IPS-18a (cell line): ENCODE measurements at regions not wholly inside any gene's neighbourhood (a gene's known extent, or its start where the extent isn't known, plus 50 kb on each side); places are given as distances from the start of the nearest gene placed in this dataset.

Experiments
- H3K27ac ChIP-seq: one replicate; pipeline ENCODE4 v1.5.1; 2013; ENCODE audit warnings: low read length
- H3K27me3 ChIP-seq: one replicate; pipeline ENCODE4 v1.6.1; 2013; ENCODE audit warnings: mild to moderate bottlenecking, low read length; ENCODE audit not compliant: control insufficient read depth, insufficient read depth
- H3K36me3 ChIP-seq: one replicate; pipeline ENCODE4 v1.6.1; 2013; ENCODE audit warnings: low read depth, low read length; ENCODE audit not compliant: control insufficient read depth
- H3K4me1 ChIP-seq: one replicate; pipeline ENCODE4 v1.6.1; 2013; ENCODE audit warnings: low read depth, low read length; ENCODE audit not compliant: control insufficient read depth
- H3K4me3 ChIP-seq: one replicate; pipeline ENCODE4 v1.5.1; 2013; ENCODE audit warnings: low read length
- H3K9ac ChIP-seq: one replicate; pipeline ENCODE4 v1.6.1; 2013; ENCODE audit warnings: mild to moderate bottlenecking, low read length, moderate library complexity
- H3K9me3 ChIP-seq: one replicate; pipeline ENCODE4 v1.6.1; 2013; ENCODE audit warnings: low read depth, low read length; ENCODE audit not compliant: control insufficient read depth

DNA sequence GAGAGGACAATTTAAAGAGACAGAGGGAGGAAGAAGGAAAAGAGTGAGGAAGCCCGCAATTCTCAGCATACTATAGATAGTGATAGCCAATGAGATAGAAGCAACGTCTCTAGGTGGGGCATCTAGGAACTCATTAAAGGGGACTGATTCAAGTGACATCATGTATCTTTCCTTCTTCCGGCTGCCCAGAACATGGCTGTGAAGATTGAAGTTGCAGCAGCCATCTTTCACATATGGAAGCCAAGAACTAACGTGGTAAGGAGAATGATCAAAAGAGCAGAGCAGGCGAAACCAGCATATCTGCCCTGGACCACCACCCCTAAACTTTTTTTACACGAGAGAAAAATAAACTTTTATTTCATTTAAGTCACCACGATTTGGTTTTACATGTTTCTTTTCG lies 133.8 kb downstream of the DDX53 start:
- Histone ChIP-seq H3K27ac (no peak overlapping the region), H3K36me3 (no peaks in the 10 kb centered on the region), H3K4me1 (peaks cover 41% of the 10 kb centered on the region), H3K4me3 (no peak overlapping the region), H3K9ac (no peak overlapping the region), H3K27me3 (no peaks in the 10 kb centered on the region), H3K9me3 (no peaks in the 10 kb centered on the region)

DNA sequence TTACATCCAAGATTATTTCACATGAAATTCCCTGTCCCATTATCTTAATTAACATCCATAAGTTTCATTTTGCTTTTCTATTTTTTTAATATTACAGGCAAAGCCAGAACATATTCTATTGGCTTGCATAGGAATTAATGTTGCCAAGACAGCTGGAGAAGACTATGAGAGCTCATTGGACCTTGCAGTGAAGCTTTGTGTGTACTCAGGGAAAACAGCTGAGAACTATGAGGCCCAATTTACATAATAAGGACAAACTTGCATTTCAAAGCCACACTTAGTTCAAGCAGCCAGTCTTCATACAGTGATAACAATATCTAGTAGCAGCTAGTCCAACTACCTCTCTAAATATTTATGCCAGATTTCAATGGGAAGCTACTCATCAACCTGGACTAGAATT lies 134.4 kb downstream of the DDX53 start:
- Histone ChIP-seq H3K9ac (no peak overlapping the region), H3K27me3 (no peaks in the 10 kb centered on the region), H3K27ac (no peak overlapping the region)

DNA sequence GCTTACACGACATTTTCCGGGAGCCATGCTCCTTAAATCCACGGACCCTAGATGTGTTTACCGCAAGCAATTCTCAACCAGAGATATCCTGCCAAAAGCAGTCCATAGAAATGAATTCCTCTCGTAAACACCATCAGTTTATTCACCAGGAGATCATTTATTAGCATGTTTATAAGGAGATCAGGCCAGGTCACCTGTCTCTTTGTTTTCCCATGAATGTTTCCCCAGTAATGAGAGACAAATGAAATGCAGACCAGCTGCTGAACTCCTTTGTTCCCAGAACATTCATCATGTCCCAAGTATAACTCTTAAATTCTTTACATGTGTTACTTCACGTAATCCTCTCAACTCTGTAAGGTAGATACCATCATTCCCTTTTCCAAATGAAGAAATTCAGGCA lies 137.1 kb downstream of the DDX53 start:
- Histone ChIP-seq H3K9ac (no peak overlapping the region), H3K27me3 (no peaks in the 10 kb centered on the region), H3K4me3 (no peak overlapping the region), H3K27ac (no peak overlapping the region), H3K36me3 (no peaks in the 10 kb centered on the region), H3K4me1 (peaks cover 31% of the 10 kb centered on the region), H3K9me3 (no peaks in the 10 kb centered on the region)

More for the DNA sequence above, 134.4 kb downstream of the DDX53 start:
- H3K4me1 ChIP-seq = peaks cover 39% of the 10 kb centered on the region
- peak overlapping the region; percentile 21 for H3K4me3 ChIP-seq
- no peaks in the 10 kb centered on the region for H3K36me3 ChIP-seq
- no peaks in the 10 kb centered on the region for H3K9me3 ChIP-seq

DNA sequence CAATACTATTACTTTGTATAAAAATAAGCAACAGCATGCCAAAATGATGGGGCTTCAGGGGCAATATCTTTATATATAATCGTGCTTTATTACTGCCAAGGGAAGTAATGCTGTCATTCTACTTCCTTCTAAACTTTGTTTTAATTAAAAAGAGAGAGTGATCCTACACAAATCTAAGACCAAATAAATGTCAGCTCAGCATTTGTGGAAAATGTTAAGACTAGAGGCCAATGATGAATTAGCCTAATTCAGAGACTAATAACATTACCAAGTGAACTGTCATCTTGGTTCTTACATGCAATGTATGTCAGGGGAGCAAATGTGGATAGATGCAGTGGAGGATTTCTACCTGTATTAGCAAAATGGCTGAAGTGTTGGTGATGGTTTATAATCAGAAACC lies 166.4 kb upstream of the PTCHD1 start:
- H3K9ac ChIP-seq = no peak overlapping the region
- H3K4me3 ChIP-seq = no peak overlapping the region
- no peak overlapping the region for H3K27ac ChIP-seq
- H3K9me3 ChIP-seq = no peaks in the 10 kb centered on the region
- no peaks in the 10 kb centered on the region for H3K36me3 ChIP-seq
- H3K27me3 ChIP-seq = no peaks in the 10 kb centered on the region
- no peaks in the 10 kb centered on the region for H3K4me1 ChIP-seq

DNA sequence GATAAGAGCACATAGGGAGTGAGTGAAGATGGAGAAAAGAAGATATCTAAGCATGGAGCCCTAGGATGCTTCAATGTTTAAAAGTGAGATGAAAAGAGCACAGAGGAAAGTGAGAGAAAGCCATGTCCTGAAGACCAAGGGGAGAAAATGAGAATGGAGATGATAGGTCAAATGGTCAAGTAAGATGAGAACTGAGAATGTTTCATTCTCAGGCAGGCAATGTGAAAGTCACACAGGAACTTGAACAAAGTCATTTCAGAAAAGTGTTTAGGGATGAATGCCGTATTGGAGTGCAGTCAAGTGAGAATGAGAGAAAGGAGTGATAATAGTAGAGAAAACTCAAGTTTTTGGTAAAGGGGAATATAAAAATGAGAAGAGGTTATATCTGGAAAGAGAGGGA lies 148.7 kb upstream of the PTCHD1 start:
- Histone ChIP-seq H3K36me3 (no peaks in the 10 kb centered on the region), H3K27me3 (no peaks in the 10 kb centered on the region), H3K9ac (no peak overlapping the region), H3K4me3 (no peak overlapping the region), H3K4me1 (no peaks in the 10 kb centered on the region), H3K27ac (no peak overlapping the region), H3K9me3 (no peaks in the 10 kb centered on the region)

DNA sequence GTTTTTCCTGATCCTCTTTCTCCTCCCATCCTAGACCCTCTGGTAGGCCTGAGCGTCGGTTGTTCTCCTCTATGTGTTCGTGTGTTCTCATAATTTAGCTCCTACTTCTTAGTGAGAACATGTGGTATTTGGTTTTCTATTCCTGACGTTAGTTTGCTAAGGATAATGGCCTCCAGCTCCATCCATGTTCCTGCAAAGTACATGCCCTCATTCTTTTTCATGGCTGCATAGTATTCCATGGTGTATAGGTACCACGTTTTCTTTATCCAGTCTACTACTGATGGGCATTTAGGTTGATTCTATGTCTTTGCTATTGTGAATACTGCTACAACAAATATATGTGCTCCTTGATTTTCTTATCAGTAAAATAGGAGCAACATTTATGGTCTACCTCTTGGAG lies 146.8 kb upstream of the PTCHD1 start:
- Histone ChIP-seq H3K27ac (no peak overlapping the region), H3K9me3 (no peaks in the 10 kb centered on the region), H3K4me3 (no peak overlapping the region), H3K9ac (no peak overlapping the region), H3K4me1 (no peaks in the 10 kb centered on the region), H3K36me3 (no peaks in the 10 kb centered on the region), H3K27me3 (no peaks in the 10 kb centered on the region)

DNA sequence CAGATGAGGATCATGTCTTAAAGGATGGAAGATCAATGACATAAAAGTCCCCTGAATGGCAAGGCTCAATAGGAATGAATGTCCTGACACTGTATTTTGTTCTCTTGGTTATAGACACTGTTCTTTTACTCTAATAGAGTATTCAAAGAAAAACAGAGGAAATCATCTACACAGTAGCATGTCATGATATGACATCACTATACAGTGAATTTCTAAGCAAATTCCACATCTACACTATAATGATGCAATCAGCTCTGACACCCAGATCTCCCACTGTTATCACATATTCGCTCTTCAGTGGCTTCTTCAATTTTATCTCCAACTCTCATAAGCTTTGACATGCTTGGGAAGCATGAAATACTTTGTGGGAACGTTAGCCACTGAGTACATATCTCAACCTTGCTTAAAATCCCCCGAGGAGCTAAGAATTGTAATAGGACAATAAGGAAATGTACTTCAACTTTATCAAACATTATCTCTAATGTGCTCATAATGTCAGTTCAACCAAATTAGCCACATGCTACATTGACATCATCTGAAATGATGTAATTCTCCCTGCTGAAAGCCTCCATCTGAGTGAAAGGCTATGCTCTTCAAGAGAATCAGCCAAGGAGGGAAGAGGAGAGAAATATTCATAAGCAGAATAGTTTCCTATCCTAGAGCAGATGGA lies 139.6 kb upstream of the PTCHD1 start:
- no peaks in the 10 kb centered on the region for H3K27me3 ChIP-seq
- H3K9ac ChIP-seq = no peak overlapping the region
- no peak overlapping the region for H3K4me3 ChIP-seq
- no peaks in the 10 kb centered on the region for H3K36me3 ChIP-seq
- H3K4me1 ChIP-seq = no peaks in the 10 kb centered on the region
- no peaks in the 10 kb centered on the region for H3K9me3 ChIP-seq
- no peak overlapping the region for H3K27ac ChIP-seq

DNA sequence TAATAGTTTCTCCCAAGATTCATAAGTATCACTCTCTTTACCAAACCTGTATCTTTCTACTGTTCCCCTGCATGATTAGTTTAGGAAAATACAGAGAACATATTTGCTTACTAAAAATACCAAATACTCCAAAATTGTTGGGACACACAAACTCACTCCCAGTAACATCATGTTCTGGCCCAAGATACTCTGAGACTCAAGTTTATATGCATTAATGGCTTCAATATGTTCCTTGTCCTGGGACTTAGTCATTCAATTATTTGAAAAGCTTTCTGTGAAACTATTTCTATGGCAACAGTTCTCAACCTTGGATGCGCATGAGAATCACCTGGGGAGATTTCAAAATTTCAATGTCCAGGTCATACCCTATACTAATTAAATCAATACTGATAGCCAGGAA lies 138.9 kb upstream of the PTCHD1 start:
- Histone ChIP-seq H3K36me3 (no peaks in the 10 kb centered on the region), H3K4me1 (no peaks in the 10 kb centered on the region)

DNA sequence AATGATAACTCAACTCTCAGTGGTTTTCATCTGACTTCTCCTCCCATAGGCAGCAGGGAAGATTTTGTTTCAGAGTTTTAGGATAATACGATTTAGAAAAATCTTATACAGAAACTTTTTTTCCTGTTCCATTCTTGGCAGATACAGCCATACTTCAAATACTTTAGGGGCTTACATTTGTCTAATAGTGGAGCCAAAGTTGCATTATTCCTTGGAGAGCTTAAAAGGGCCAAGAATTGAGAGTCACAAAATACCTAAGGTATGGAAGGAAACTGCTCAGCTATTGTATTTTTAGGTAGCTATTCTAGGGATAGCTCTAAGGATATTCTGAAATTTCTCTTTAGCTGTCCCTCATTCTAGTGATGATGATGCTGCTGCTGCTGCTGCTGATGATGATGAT lies 132.9 kb upstream of the PTCHD1 start:
- no peak overlapping the region for H3K9ac ChIP-seq
- H3K27me3 ChIP-seq = no peaks in the 10 kb centered on the region
- peaks cover 14% of the 10 kb centered on the region for H3K4me1 ChIP-seq
- H3K27ac ChIP-seq = no peak overlapping the region
- no peaks in the 10 kb centered on the region for H3K9me3 ChIP-seq
- H3K36me3 ChIP-seq = no peaks in the 10 kb centered on the region
- no peak overlapping the region for H3K4me3 ChIP-seq

More for the DNA sequence above, 138.9 kb upstream of the PTCHD1 start:
- no peak overlapping the region for H3K27ac ChIP-seq
- H3K4me3 ChIP-seq = no peak overlapping the region
- H3K9ac ChIP-seq = no peak overlapping the region
- H3K9me3 ChIP-seq = no peaks in the 10 kb centered on the region
- no peaks in the 10 kb centered on the region for H3K27me3 ChIP-seq

DNA sequence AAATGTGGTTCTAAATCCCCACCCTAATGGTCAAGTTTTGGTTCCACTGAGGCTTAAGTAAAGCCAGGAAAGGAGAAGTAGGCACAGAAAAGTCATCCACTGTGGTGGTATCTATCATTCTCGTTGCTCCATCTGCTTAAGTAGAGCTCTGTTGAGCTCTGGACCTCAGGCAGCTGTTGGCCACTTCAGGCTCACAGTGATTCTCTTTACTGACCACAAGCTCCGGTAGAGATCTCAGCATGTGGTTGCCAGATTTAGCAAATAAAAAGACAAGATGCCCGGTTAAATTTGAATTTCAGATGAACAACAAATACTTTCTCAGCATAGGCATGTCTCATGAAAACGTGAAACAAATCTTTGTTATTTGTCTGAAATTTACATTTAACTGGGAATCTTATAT lies 132.3 kb upstream of the PTCHD1 start:
- Histone ChIP-seq H3K36me3 (no peaks in the 10 kb centered on the region), H3K9me3 (no peaks in the 10 kb centered on the region), H3K4me1 (peaks cover 14% of the 10 kb centered on the region), H3K9ac (no peak overlapping the region), H3K27ac (no peak overlapping the region), H3K27me3 (no peaks in the 10 kb centered on the region), H3K4me3 (peak overlapping the region; percentile 25)

DNA sequence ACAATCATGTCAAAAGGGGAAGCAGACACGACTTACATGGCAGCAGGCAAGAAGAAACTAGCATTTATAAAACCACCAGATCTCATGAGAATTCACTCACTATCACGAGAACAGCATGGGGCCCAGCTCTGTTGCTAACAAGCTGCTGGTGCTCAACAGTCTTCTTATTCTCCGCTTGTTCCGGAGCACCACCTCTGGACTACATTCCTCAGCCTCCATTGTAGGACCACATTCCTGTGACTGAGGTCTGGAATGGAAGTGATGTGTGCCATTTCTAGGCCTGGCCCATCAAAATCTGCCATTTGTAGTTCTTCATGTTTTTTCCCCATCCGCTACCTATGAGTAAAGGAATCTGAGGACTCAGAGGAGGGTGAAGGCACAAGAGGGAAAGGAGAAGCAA lies 111.5 kb upstream of the PTCHD1 start:
- H3K4me1 ChIP-seq = peaks cover under 1% of the 10 kb centered on the region
- H3K27me3 ChIP-seq = no peaks in the 10 kb centered on the region
- no peaks in the 10 kb centered on the region for H3K36me3 ChIP-seq
- no peak overlapping the region for H3K9ac ChIP-seq
- no peak overlapping the region for H3K27ac ChIP-seq
- H3K4me3 ChIP-seq = no peak overlapping the region
- H3K9me3 ChIP-seq = no peaks in the 10 kb centered on the region

DNA sequence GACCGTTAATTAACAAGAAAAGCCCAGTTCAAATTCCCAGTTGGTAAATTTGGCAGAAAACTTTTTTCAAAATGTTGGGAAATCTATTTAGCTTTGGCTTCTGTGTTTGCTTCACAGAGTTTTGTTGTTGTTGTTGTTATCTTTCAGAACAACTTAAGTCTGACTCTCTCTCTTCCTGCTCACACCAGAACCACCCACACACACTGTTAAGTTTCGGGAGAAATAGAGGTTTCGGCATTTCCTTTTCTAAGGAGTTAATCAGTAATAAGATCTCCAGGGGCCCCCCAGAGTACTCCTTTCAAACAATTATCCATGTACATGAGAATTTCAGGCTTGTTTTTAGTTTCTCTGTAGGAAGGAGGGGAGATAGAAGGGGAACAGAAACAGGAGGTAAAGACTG lies 106.2 kb upstream of the PTCHD1 start:
- Histone ChIP-seq H3K4me3 (no peak overlapping the region), H3K4me1 (peaks cover 19% of the 10 kb centered on the region), H3K36me3 (no peaks in the 10 kb centered on the region), H3K9me3 (no peaks in the 10 kb centered on the region), H3K27me3 (no peaks in the 10 kb centered on the region), H3K27ac (no peak overlapping the region), H3K9ac (no peak overlapping the region)
